GM10847 (cell line): ENCODE measurements at regions not wholly inside any gene's neighbourhood (a gene's known extent, or its start where the extent isn't known, plus 50 kb on each side); places are given as distances from the start of the nearest gene placed in this dataset.
A peak's percentile ranks its signal among the peaks of the same experiment; 100 is the strongest.

Experiments used
- POLR2A ChIP-seq: IDR thresholded peaks from 2 replicates; pipeline ENCODE4 v1.6.1; 2011; ENCODE audit not compliant: insufficient read length; ENCODE audit errors: extremely low read depth

DNA sequence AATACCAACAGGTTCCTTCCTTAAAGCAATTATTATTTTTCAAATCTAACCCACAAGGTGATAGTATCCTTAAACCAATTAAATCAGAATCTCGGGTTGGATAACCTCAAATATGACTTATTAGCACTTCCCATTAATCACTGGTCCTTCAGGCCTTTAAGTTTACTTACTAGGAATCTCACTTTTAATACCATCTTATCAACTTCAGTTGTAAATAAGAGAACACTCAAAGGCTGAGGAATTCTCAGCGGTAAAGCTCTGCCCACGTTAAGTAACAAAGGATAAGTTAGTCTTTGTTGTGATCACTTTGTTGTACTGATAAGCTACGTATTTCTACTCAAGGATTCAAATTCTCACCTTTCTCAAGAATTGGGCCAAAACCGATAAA, 82.0 kb downstream of the OR2B2 start:
- TF ChIP-seq POLR2A, result no peak

DNA sequence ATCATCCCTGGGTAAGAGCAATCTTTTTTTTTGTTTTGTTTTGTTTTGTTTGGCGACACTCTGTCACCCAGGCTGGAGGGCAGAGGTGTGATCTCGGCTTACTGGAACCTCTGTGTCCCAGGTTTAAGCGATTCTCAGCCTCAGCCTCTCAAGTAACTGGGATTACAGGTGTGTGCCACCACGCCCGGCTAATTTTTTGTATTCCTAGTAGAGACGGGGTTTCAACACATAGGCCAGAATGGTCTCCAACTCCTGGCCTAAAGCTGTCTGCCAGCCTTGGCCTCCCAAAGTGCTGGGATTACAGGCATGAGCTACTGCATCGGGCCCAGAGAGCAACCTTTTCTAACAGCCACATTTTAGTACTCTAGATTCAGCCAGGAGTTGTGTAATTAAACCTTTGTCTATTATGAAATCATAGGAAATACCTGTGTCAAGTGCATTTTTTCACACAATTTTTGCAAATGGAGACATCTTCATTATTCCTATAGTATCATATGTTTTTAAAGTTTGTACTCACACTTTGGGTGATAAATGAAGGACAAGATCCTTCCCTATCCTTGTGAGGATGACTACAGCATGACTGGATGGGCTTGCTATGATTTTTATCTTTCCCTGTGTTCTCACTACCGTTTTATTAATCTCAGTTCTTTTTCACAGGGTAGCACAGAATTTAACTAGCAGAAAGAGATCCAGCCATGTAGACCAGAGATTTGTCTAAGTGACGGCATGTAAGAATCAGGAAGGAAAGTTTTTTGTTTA, 82.6 kb downstream of the OR2B2 start:
- TF ChIP-seq POLR2A, result no peak

DNA sequence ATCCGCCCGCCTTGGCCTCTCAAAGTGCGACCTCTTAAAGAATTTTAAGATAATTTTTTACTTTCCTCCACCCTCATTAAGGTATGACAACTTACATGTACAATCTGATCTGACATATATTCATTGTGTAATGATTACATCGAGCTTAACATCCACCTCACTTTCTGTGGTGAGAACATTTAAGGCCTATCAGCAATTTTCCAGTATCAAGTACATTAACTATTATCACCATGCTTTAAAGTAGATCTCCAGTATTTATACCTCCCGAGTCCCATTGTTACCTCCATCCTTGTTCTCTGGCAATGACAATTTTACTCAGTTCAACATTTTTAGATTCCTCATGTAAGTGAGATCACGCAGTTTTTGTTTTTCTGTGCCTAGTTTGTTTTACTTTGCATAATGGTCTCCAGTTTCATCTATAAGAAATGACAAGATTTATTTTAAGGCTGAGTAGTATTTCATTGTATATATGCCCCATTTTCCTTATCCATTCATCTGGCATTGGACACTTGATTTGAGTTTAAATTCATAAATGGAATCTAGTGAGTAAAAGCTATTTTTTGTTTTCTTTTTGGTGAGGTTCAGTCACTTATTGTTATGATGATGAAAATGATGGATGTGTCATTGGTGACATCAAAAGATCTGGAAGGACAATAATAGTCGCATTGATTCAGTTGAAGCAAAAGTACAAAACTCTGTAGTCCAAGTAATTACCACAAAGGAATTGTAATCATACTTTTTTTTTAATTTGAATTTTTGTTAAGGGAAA, 87.0 kb downstream of the OR2B2 start:
- TF ChIP-seq POLR2A, result no peak

DNA sequence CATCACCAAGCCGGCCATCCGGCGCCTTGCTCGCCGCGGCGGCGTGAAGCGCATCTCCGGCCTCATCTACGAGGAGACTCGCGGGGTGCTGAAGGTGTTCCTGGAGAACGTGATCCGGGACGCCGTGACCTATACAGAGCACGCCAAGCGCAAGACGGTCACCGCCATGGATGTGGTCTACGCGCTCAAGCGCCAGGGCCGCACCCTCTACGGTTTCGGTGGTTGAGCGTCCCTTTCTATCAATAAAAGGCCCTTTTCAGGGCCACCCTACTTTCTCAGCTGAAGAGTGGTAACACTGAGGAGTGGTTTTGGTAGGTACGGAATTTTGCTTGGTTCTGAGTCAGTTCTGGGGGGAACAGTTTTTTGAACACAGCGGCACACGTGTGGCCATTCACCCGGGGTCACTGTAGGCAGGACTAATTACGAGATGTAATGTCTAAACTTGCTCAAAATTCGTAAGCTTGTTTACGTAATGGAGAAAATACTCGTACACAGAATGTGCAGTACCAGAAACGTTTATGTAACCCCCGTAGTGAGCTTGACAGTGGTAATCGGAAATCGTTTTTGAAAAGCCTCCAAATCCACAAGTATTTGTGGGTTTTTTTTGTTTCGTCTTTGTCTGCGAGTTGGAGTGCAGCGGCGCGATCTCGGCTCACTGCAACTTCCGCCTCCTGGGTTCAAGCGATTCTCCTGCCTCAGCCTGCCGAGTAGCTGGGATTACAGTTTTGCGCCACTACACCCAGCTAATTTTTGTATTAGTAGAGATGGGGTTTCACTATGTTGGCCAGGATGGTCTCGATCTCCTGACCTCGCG, 87.8 kb downstream of the OR2B2 start:
- peak; percentile 70 for TF ChIP-seq POLR2A

DNA sequence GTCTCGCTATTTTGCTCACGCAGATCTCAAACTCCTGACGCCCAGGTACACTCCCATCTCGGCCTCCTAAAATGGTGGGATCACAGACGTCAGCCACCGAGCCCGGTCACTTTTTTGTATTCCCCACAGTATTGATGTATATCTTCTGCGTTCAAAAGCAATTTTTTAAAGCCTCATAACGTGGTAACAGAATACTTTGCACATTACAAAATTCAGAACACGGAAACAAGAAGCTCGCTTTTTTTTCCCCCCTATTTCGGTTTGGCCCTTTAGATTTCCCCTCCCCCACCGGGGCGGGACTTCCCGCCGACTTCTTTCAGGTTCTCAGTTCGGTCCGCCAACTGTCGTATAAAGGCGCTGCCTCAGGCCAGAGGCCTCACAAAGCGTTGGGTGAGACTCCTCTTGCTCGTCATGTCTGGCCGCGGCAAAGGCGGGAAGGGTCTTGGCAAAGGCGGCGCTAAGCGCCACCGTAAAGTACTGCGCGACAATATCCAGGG, 88.4 kb downstream of the OR2B2 start:
- peak; percentile 66 for TF ChIP-seq POLR2A

DNA sequence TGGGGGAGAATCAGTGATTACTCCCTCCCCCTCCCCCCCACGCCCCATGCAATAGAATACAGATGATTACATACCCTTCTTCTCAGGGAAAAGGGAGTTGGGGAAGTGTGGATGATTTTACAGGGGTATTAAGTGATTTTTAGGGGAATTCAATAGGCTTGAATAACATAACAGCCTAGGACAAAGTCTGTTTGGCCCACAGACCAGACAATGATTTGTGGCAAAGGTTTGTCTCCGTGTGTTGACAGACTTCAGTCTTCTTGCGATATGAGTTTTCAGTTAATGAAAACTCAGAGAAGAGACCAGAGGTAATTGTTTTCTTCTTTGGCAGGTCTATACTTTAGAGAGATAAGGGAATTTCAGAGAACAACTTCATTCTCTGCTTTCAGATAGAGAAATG, 95.3 kb downstream of the OR2B2 start:
- TF ChIP-seq POLR2A, result no peak

DNA sequence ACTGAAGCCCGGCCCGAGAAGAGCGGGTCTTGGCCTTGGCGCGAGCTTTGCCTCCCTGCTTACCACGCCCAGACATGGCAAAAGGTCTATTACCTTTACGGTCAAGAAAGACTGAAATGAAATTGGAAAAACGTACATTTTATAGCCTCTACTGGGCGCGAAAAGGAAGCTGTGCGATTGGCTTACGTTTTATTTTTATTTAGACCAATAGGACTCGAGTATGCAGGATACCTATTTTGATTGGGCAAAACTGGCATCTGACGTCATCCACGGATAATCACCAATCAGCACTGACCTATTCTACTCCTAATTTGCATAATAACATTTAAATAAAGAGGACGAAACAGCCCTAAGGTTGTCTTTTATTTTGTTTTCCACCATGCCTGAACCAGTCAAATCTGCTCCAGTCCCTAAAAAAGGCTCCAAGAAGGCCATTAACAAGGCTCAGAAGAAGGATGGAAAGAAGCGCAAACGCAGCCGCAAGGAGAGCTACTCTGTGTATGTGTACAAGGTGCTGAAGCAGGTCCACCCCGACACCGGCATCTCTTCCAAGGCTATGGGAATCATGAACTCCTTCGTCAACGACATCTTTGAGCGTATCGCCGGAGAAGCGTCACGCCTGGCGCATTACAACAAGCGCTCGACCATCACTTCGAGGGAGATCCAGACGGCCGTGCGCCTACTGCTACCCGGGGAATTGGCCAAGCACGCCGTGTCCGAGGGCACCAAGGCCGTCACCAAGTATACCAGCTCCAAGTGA, 97.4 kb downstream of the OR2B2 start:
- peak; percentile 93 for TF ChIP-seq POLR2A

DNA sequence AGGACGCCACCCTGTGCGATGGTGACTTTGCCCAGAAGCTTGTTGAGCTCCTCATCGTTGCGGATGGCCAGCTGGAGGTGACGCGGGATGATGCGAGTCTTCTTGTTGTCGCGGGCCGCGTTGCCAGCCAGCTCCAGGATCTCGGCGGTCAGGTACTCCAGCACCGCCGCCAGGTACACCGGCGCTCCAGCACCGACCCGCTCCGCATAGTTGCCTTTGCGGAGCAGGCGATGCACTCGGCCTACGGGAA, 97.9 kb downstream of the OR2B2 start:
- TF ChIP-seq POLR2A, result peak; percentile 96

DNA sequence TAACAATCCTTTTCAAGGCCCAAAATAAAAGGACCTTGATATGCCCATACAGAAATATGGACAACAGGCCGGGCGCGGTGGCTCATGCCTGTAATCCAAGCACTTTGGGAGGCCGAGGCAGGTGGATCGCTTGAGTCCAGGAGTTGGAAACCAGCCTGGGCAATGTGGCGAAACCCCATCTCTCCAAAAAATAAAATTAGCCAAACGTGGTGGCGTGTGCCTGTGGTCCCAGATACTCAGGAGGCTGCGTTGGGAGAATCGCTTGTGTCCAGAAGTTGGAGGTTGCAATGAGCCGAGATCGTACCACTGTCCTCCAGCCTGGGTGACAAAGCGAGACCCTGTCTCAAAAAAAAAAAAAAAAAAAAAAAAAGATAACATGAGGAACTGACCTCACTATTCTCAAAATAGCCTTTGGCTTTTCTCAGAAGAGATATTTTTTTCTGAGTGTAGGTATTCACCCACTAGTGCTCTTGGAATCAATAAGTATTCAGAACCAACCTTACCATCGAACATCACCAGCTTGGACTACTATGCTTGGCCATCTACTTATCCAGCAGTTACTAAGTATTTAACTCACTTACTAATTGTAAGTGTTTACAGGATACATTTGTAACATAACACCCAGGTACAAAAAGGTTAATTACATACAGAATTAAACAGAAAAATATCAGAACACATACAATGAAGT, 99.2 kb downstream of the OR2B2 start:
- TF ChIP-seq POLR2A, result no peak

DNA sequence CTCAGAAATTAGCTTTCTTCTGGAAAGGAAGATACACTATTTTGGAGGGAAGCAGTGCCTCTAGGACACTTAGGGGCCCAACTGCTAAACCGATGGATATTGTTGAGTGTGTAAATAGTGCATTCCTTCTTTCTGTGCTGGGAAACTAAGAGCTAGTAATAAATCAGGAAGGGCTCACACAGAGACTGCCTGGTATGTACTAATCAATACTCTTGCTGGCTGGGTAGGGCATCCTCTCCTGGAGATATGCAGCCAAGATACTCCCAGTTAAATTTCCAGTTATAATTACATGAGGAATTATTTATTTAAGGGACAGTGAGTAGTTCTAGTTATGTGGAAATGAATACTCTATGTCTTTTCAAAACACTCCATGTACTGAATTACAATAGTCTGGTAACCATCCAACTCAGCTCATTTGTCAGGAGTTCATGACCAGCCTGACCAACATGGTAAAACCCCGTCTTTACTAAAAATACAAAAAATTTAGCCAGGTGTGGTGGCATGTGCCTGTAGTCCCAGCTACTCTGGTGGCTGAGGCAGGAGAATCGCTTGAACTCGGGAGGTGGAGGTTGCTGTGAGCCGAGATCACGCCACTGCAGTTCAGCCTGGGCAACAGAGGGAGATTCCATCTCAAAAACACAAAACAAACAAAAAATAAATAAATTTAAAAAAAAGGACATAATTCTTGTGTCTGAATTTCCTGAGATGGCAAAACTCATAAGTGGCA, 100.0 kb downstream of the OR2B2 start:
- no peak for TF ChIP-seq POLR2A

DNA sequence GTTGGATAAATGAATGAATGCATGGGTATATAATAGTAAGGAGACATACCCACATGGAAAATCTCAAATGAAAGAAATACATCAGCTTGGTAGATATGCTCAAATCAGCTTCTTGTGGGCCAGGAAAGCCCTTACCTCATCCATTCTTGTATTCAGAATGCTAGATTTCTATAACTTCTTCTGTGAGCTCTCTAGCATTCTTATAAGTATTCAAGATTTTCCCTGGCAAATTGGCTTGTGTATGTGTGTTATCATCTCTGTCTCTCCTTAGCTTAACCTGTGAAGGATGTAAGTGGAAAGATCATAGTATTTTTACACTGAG, 100.8 kb downstream of the OR2B2 start:
- TF ChIP-seq POLR2A, result no peak

DNA sequence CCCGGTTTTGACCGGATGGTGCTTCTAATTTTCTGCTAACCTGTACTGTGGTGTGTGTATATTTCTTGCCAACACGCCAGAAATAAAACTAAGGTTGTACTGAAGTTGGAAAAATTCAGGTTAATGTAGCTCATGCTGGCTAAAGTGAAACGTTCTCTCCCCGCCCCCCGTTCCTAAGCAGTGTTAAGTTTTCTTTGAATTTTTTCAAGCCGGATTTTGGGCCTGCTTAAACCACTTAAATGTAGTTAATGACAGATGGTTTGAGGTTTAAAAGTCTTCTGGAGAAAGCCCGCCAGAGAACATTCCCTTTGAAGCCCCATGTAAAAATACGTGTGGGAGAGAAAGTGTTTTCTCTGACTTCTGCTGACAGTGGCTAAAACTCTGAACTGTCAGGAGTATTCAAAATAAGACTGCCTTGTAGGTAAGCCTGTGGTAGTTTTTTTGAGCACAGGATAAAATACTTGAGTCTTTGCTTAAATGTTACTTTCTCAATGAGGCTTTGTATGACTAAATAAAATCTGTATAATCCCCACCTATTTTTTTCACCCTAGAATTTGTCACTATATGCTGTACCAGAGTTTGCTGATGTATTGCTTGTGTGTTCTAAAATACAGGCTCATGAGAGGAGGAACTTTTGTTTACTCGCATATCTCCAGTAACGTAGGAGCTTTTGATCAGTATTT, 101.3 kb downstream of the OR2B2 start:
- TF ChIP-seq POLR2A, result no peak

DNA sequence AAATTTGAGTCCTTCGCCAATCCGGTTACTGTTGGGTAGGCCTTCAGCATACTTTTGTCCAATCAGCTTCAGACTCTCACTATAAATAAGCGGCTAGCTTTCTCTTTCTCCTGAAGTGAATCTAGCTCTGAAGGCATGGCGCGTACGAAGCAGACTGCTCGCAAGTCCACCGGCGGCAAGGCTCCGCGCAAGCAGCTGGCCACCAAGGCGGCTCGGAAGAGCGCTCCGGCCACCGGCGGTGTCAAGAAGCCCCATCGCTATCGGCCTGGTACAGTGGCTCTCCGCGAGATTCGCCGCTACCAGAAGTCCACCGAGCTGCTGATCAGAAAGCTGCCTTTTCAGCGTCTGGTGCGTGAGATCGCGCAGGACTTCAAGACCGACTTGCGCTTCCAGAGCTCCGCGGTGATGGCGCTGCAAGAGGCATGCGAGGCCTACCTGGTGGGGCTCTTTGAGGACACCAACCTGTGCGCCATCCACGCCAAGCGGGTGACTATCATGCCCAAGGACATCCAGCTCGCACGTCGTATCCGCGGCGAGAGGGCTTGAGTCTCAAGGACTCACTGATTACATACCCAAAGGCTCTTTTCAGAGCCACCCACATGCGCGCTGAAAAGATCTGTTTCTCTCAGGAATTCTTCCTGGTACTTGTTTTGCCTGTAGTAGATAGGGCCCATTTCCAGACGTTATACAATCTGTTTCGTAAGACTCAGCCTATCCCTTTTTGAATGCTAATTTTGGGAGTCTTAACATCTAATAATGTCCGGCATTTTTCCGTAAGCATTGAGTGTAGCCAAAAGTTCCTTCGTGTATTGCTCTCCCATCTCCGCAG, 102.0 kb downstream of the OR2B2 start:
- peak; percentile 100 for TF ChIP-seq POLR2A
